ENCODE measurements at regions not wholly inside any gene's neighbourhood (a gene's known extent, or its start where the extent isn't known, plus 50 kb on each side); places are given as distances from the start of the nearest gene placed in this dataset.

GRCh38 chr7:142384493-142384922 is 126.7 kb upstream of the PRSS58 start:
- Histone ChIP-seq H4K20me1 (ENCODE audit: insufficient read depth, low read depth, low read length) (no peaks in the 10 kb centered on the region), H3K4me3 (ENCODE audit: low read length) (no peak overlapping the region), H3K79me2 (ENCODE audit: low read length) (no peaks in the 10 kb centered on the region), H3K4me1 (ENCODE audit: low read length) (no peaks in the 10 kb centered on the region), H3K27me3 (ENCODE audit: low read length) (no peaks in the 10 kb centered on the region), H3K9me2 (replicated peaks; ENCODE audit: insufficient read depth, low read length) (no peaks in the 10 kb centered on the region), H3K4me2 (ENCODE audit: low read depth, low read length, poor library complexity, severe bottlenecking) (no peak overlapping the region), H2AFZ (ENCODE audit: low read length) (no peak overlapping the region), H3K9me3 (ENCODE audit: low read length) (no peaks in the 10 kb centered on the region), H3K9ac (ENCODE audit: low read length) (no peak overlapping the region), H3K36me3 (ENCODE audit: insufficient read depth, low read length) (no peaks in the 10 kb centered on the region), H3K27ac (ENCODE audit: low read length) (no peak overlapping the region)
- DNase-seq = no peak

- H3K4me2 ChIP-seq (ENCODE audit: low read depth, low read length, poor library complexity, severe bottlenecking) = no peak overlapping the region
- no peak overlapping the region for H3K27ac ChIP-seq (ENCODE audit: low read length)
- H3K79me2 ChIP-seq (ENCODE audit: low read length) = no peaks in the 10 kb centered on the region
Measured at GRCh38 chr7:142383841-142384492, 126.1 kb upstream of the PRSS58 start.

GRCh38 chr7:142381727-142382390 is 124.0 kb upstream of the PRSS58 start:
- Histone ChIP-seq H3K9me3 (ENCODE audit: low read length) (no peaks in the 10 kb centered on the region), H3K4me3 (ENCODE audit: low read length) (no peak overlapping the region), H3K4me2 (ENCODE audit: low read depth, low read length, poor library complexity, severe bottlenecking) (no peak overlapping the region), H3K27me3 (ENCODE audit: low read length) (no peaks in the 10 kb centered on the region), H3K36me3 (ENCODE audit: insufficient read depth, low read length) (no peaks in the 10 kb centered on the region), H2AFZ (ENCODE audit: low read length) (no peak overlapping the region), H4K20me1 (ENCODE audit: insufficient read depth, low read depth, low read length) (no peaks in the 10 kb centered on the region), H3K79me2 (ENCODE audit: low read length) (no peaks in the 10 kb centered on the region), H3K4me1 (ENCODE audit: low read length) (no peaks in the 10 kb centered on the region), H3K27ac (ENCODE audit: low read length) (no peak overlapping the region), H3K9ac (ENCODE audit: low read length) (no peak overlapping the region), H3K9me2 (replicated peaks; ENCODE audit: insufficient read depth, low read length) (no peaks in the 10 kb centered on the region)
- no peak for DNase-seq

More at GRCh38 chr7:142383841-142384492, 126.1 kb upstream of the PRSS58 start:
- Histone ChIP-seq H4K20me1 (ENCODE audit: insufficient read depth, low read depth, low read length) (no peaks in the 10 kb centered on the region), H3K4me1 (ENCODE audit: low read length) (no peaks in the 10 kb centered on the region), H3K4me3 (ENCODE audit: low read length) (no peak overlapping the region), H3K27me3 (ENCODE audit: low read length) (no peaks in the 10 kb centered on the region), H3K9me2 (replicated peaks; ENCODE audit: insufficient read depth, low read length) (no peaks in the 10 kb centered on the region), H3K9ac (ENCODE audit: low read length) (no peak overlapping the region), H3K36me3 (ENCODE audit: insufficient read depth, low read length) (no peaks in the 10 kb centered on the region), H2AFZ (ENCODE audit: low read length) (no peak overlapping the region), H3K9me3 (ENCODE audit: low read length) (no peaks in the 10 kb centered on the region)
- no peak for DNase-seq

- Histone ChIP-seq H3K9ac (ENCODE audit: low read length) (no peak overlapping the region), H2AFZ (ENCODE audit: low read length) (no peak overlapping the region), H4K20me1 (ENCODE audit: insufficient read depth, low read depth, low read length) (no peaks in the 10 kb centered on the region), H3K9me3 (ENCODE audit: low read length) (no peaks in the 10 kb centered on the region), H3K27ac (ENCODE audit: low read length) (no peak overlapping the region), H3K79me2 (ENCODE audit: low read length) (no peaks in the 10 kb centered on the region), H3K36me3 (ENCODE audit: insufficient read depth, low read length) (no peaks in the 10 kb centered on the region), H3K4me3 (ENCODE audit: low read length) (no peak overlapping the region), H3K4me1 (ENCODE audit: low read length) (no peaks in the 10 kb centered on the region), H3K27me3 (ENCODE audit: low read length) (no peaks in the 10 kb centered on the region), H3K4me2 (ENCODE audit: low read depth, low read length, poor library complexity, severe bottlenecking) (no peak overlapping the region), H3K9me2 (replicated peaks; ENCODE audit: insufficient read depth, low read length) (no peaks in the 10 kb centered on the region)
- DNase-seq = no peak
Measured at GRCh38 chr7:142380069-142380468, 122.2 kb upstream of the PRSS58 start.

- H3K4me3 ChIP-seq (ENCODE audit: low read length) = no peak overlapping the region
- H3K9ac ChIP-seq (ENCODE audit: low read length) = no peak overlapping the region
- no peaks in the 10 kb centered on the region for H3K9me3 ChIP-seq (ENCODE audit: low read length)
- no peak for DNase-seq
- H3K9me2 ChIP-seq (replicated peaks; ENCODE audit: insufficient read depth, low read length) = no peaks in the 10 kb centered on the region
- no peaks in the 10 kb centered on the region for H3K79me2 ChIP-seq (ENCODE audit: low read length)
- no peaks in the 10 kb centered on the region for H4K20me1 ChIP-seq (ENCODE audit: insufficient read depth, low read depth, low read length)
- no peaks in the 10 kb centered on the region for H3K36me3 ChIP-seq (ENCODE audit: insufficient read depth, low read length)
- no peak overlapping the region for H2AFZ ChIP-seq (ENCODE audit: low read length)
- H3K4me1 ChIP-seq (ENCODE audit: low read length) = no peaks in the 10 kb centered on the region
- H3K4me2 ChIP-seq (ENCODE audit: low read depth, low read length, poor library complexity, severe bottlenecking) = no peak overlapping the region
- no peak overlapping the region for H3K27ac ChIP-seq (ENCODE audit: low read length)
- no peaks in the 10 kb centered on the region for H3K27me3 ChIP-seq (ENCODE audit: low read length)
Measured at GRCh38 chr7:142379201-142379885, 121.5 kb upstream of the PRSS58 start.

GRCh38 chr7:142377567-142377966 is 119.7 kb upstream of the PRSS58 start:
- no peak overlapping the region for H3K4me3 ChIP-seq (ENCODE audit: low read length)
- no peak overlapping the region for H3K4me2 ChIP-seq (ENCODE audit: low read depth, low read length, poor library complexity, severe bottlenecking)
- no peak overlapping the region for H2AFZ ChIP-seq (ENCODE audit: low read length)
- no peak for DNase-seq
- no peak overlapping the region for H3K27ac ChIP-seq (ENCODE audit: low read length)
- H3K4me1 ChIP-seq (ENCODE audit: low read length) = no peaks in the 10 kb centered on the region
- no peak overlapping the region for H3K9ac ChIP-seq (ENCODE audit: low read length)
- H4K20me1 ChIP-seq (ENCODE audit: insufficient read depth, low read depth, low read length) = no peaks in the 10 kb centered on the region
- H3K9me3 ChIP-seq (ENCODE audit: low read length) = no peaks in the 10 kb centered on the region
- H3K9me2 ChIP-seq (replicated peaks; ENCODE audit: insufficient read depth, low read length) = no peaks in the 10 kb centered on the region
- H3K27me3 ChIP-seq (ENCODE audit: low read length) = no peaks in the 10 kb centered on the region
- no peaks in the 10 kb centered on the region for H3K36me3 ChIP-seq (ENCODE audit: insufficient read depth, low read length)
- H3K79me2 ChIP-seq (ENCODE audit: low read length) = no peaks in the 10 kb centered on the region

- H3K9ac ChIP-seq (ENCODE audit: low read length) = no peak overlapping the region
- H3K9me3 ChIP-seq (ENCODE audit: low read length) = no peaks in the 10 kb centered on the region
- no peaks in the 10 kb centered on the region for H3K9me2 ChIP-seq (replicated peaks; ENCODE audit: insufficient read depth, low read length)
- H4K20me1 ChIP-seq (ENCODE audit: insufficient read depth, low read depth, low read length) = no peaks in the 10 kb centered on the region
- H3K27me3 ChIP-seq (ENCODE audit: low read length) = no peaks in the 10 kb centered on the region
- H2AFZ ChIP-seq (ENCODE audit: low read length) = no peak overlapping the region
- H3K36me3 ChIP-seq (ENCODE audit: insufficient read depth, low read length) = no peaks in the 10 kb centered on the region
- no peaks in the 10 kb centered on the region for H3K79me2 ChIP-seq (ENCODE audit: low read length)
- H3K4me1 ChIP-seq (ENCODE audit: low read length) = no peaks in the 10 kb centered on the region
- no peak overlapping the region for H3K4me3 ChIP-seq (ENCODE audit: low read length)
- H3K4me2 ChIP-seq (ENCODE audit: low read depth, low read length, poor library complexity, severe bottlenecking) = no peak overlapping the region
- no peak for DNase-seq
- H3K27ac ChIP-seq (ENCODE audit: low read length) = no peak overlapping the region
Measured at GRCh38 chr7:142376356-142376997, 118.6 kb upstream of the PRSS58 start.

- no peaks in the 10 kb centered on the region for H3K79me2 ChIP-seq (ENCODE audit: low read length)
- H3K27me3 ChIP-seq (ENCODE audit: low read length) = no peaks in the 10 kb centered on the region
- no peak overlapping the region for H3K9ac ChIP-seq (ENCODE audit: low read length)
- H3K4me2 ChIP-seq (ENCODE audit: low read depth, low read length, poor library complexity, severe bottlenecking) = no peak overlapping the region
- H3K36me3 ChIP-seq (ENCODE audit: insufficient read depth, low read length) = no peaks in the 10 kb centered on the region
- no peak overlapping the region for H2AFZ ChIP-seq (ENCODE audit: low read length)
- H4K20me1 ChIP-seq (ENCODE audit: insufficient read depth, low read depth, low read length) = no peaks in the 10 kb centered on the region
- DNase-seq = no peak
- no peak overlapping the region for H3K27ac ChIP-seq (ENCODE audit: low read length)
- no peak overlapping the region for H3K4me3 ChIP-seq (ENCODE audit: low read length)
- H3K9me3 ChIP-seq (ENCODE audit: low read length) = no peaks in the 10 kb centered on the region
- H3K4me1 ChIP-seq (ENCODE audit: low read length) = no peaks in the 10 kb centered on the region
- H3K9me2 ChIP-seq (replicated peaks; ENCODE audit: insufficient read depth, low read length) = no peaks in the 10 kb centered on the region
Measured at GRCh38 chr7:142375710-142376313, 118.0 kb upstream of the PRSS58 start.

Data from Karpas-422 (cell line).